GM12878 (cell line): ENCODE measurements at regions not wholly inside any gene's neighbourhood (a gene's known extent, or its start where the extent isn't known, plus 50 kb on each side); places are given as distances from the start of the nearest gene placed in this dataset.

Source experiments
- EZH2 ChIP-seq: IDR thresholded peaks from 2 replicates; pipeline ENCODE4 v1.6.1; 2012; ENCODE audit warnings: low read depth, mild to moderate bottlenecking, control low read depth, inconsistent platforms, low read length, borderline replicate concordance; ENCODE audit not compliant: control insufficient read depth
- POLR2A ChIP-seq: IDR thresholded peaks from 2 replicates; pipeline ENCODE4 v1.6.1; 2011; ENCODE audit warnings: low read depth, mild to moderate bottlenecking, low read length
- RELA ChIP-seq: fragments of 450-650 bp; IDR thresholded peaks from 2 replicates; pipeline ENCODE4 v1.8.0; 2014; ENCODE audit warnings: borderline replicate concordance; ENCODE audit not compliant: partially characterized antibody
- YY1 ChIP-seq: IDR thresholded peaks from 2 replicates; pipeline ENCODE4 v1.6.1; 2011; ENCODE audit warnings: low read depth, mild to moderate bottlenecking, low read length
- TF ChIP-seq, protein P1 (sequence below), 3 experiments: IDR thresholded peaks in 2 of 3; conservative IDR thresholded peaks in 1 of 3; 2 replicates each; pipeline ENCODE4 v1.5.1; 2011; ENCODE audit warnings: low read depth in 3 of 3, low read length in 3 of 3, mild to moderate bottlenecking in 3 of 3, control low read depth in 2 of 3, moderate library complexity in 2 of 3, inconsistent platforms in 1 of 3, mixed read lengths in 1 of 3; ENCODE audit not compliant: control insufficient read depth in 2 of 3, insufficient read depth in 1 of 3; ENCODE audit errors: extremely low read depth in 1 of 3

DNA sequence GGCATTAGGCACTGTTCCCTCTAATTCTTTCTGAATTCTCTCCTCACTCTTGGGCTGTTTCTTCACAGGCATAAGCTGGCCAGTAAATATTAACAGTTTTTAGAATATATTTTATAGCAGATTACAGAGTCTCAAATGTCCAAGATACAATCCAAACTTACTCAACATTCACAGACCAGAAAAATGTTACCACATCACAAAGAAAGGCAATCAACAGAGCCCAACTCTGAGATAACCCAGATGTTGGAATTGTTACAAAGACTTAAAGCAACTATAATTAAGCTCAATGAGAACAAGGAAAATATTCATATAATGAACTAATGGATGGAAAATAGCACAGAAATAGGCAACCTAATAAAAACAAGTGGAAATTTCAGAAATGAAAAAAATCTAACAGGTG is 401.1 kb upstream of the RGMB start:
- TF ChIP-seq EZH2: no peak
- no peak for TF ChIP-seq POLR2A
- TF ChIP-seq, protein P1, sequence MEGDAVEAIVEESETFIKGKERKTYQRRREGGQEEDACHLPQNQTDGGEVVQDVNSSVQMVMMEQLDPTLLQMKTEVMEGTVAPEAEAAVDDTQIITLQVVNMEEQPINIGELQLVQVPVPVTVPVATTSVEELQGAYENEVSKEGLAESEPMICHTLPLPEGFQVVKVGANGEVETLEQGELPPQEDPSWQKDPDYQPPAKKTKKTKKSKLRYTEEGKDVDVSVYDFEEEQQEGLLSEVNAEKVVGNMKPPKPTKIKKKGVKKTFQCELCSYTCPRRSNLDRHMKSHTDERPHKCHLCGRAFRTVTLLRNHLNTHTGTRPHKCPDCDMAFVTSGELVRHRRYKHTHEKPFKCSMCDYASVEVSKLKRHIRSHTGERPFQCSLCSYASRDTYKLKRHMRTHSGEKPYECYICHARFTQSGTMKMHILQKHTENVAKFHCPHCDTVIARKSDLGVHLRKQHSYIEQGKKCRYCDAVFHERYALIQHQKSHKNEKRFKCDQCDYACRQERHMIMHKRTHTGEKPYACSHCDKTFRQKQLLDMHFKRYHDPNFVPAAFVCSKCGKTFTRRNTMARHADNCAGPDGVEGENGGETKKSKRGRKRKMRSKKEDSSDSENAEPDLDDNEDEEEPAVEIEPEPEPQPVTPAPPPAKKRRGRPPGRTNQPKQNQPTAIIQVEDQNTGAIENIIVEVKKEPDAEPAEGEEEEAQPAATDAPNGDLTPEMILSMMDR (IDR thresholded peaks at IDR 0.05 in 2 of 3, conservative IDR thresholded peaks at IDR 0.05 in 1 of 3; ENCODE audit: control insufficient read depth in 2 of 3, extremely low read depth in 1 of 3, insufficient read depth in 1 of 3, low read depth in 3 of 3, low read length in 3 of 3): no peak
- no peak for TF ChIP-seq RELA
- no peak for TF ChIP-seq YY1
